CD4-positive, alpha-beta T cell (primary cell): ENCODE measurements at regions not wholly inside any gene's neighbourhood (a gene's known extent, or its start where the extent isn't known, plus 50 kb on each side); places are given as distances from the start of the nearest gene placed in this dataset.

ENCODE experiments used
- ATAC-seq: fragments of 200-7000 bp; cut with Tn5 transposase; one replicate; pipeline ENCODE4 v1.10.0; 2022; ENCODE audit warnings: mild to moderate bottlenecking; ENCODE audit not compliant: poor library complexity
- CTCF ChIA-PET: fragments of 350-600 bp; sonication (Branson Sonifier 250); formaldehyde crosslinking; loops from one replicate; lab custom pipeline; 2021; ENCODE audit warnings: antibody characterized with exemption, inconsistent platforms; lab: Charles Lee
- POLR2A ChIA-PET: fragments of 350-600 bp; sonication (Branson Sonifier 250); formaldehyde crosslinking; loops from one replicate; lab custom pipeline; 2021; ENCODE audit warnings: antibody characterized with exemption, inconsistent platforms; lab: Charles Lee
- DNase-seq, 14 experiments: peaks; one replicate each; pipeline ENCODE4 v3.0.0-alpha.2; 2013 to 2020; ENCODE audit warnings: mixed read lengths in 2 of 14
- H3K27ac ChIP-seq, 2 donors: one replicate each; pipeline versions ENCODE4 v1.5.1 to v1.7.0; 2013; ENCODE audit warnings: low read length in 2 of 2, low read depth in 1 of 2, mild to moderate bottlenecking in 1 of 2
- H3K27me3 ChIP-seq, 2 experiments: 1 replicate in 1 of 2; 2 replicates in 1 of 2; pipeline versions ENCODE4 v1.6.1 to v1.7.0; 2013; ENCODE audit warnings: low read length in 2 of 2, control low read depth in 1 of 2, mild to moderate bottlenecking in 1 of 2, moderate library complexity in 1 of 2; ENCODE audit not compliant: insufficient read depth in 2 of 2, control insufficient read depth in 1 of 2
- H3K36me3 ChIP-seq: one replicate; pipeline ENCODE4 v1.6.1; 2013; ENCODE audit warnings: low read length, control low read depth; ENCODE audit not compliant: insufficient read depth
- H3K4me1 ChIP-seq: one replicate; pipeline ENCODE4 v1.6.1; 2013; ENCODE audit warnings: low read length, control low read depth; ENCODE audit not compliant: insufficient read depth
- H3K4me3 ChIP-seq: one replicate; pipeline ENCODE4 v1.5.1; 2013; ENCODE audit warnings: mild to moderate bottlenecking, low read length, moderate library complexity
- H3K9me3 ChIP-seq, 2 experiments: 1 replicate in 1 of 2; 2 replicates in 1 of 2; pipeline versions ENCODE4 v1.6.1 to v1.7.0; 2013; ENCODE audit warnings: low read length in 2 of 2, mild to moderate bottlenecking in 2 of 2, control low read depth in 1 of 2, moderate library complexity in 1 of 2; ENCODE audit not compliant: control insufficient read depth in 1 of 2, insufficient read depth in 1 of 2
- H3K27ac Mint-ChIP-seq: one replicate; pipeline ENCODE4 v1.8.0; 2020; ENCODE audit warnings: mixed read lengths
- H3K27me3 Mint-ChIP-seq: one replicate; pipeline ENCODE4 v1.8.0; 2021; ENCODE audit warnings: mixed read lengths
- H3K36me3 Mint-ChIP-seq: one replicate; pipeline ENCODE4 v1.8.0; 2021; ENCODE audit warnings: low read depth, mixed read lengths
- H3K4me1 Mint-ChIP-seq: one replicate; pipeline ENCODE4 v1.8.0; 2021; ENCODE audit warnings: low read depth, mixed read lengths
- H3K4me3 Mint-ChIP-seq: one replicate; pipeline ENCODE4 v1.8.0; 2020; ENCODE audit warnings: mild to moderate bottlenecking, mixed read lengths
- H3K9me3 Mint-ChIP-seq: one replicate; pipeline ENCODE4 v1.8.0; 2020; ENCODE audit warnings: mixed read lengths
- CTCF ChIP-seq: fragments of 200-600 bp; IDR thresholded peaks from one replicate; pipeline ENCODE4 v1.8.0; 2022; ENCODE audit warnings: antibody characterized with exemption, mild to moderate bottlenecking
- intact Hi-C, 2 experiments: fragments of 100-400 bp; cut with DNase I in 1 of 2; cut with micrococcal nuclease in 1 of 2; formaldehyde crosslinking; loops; one replicate each; pipeline versions ENCODE4 v1.15.1 to v1.9.0; 2023 to 2025; cut with DNase I, micrococcal nuclease

GRCh38 chr9:87270221-87270847 lies 227.3 kb upstream of the DAPK1 start:
- H3K36me3 Mint-ChIP-seq = no peaks in the 10 kb centered on the region
- H3K9me3 Mint-ChIP-seq = no peaks in the 10 kb centered on the region
- ATAC-seq (no peak), DNase-seq (no peak)
- peaks cover 10% of the 10 kb centered on the region for H3K4me1 Mint-ChIP-seq
- H3K9me3 ChIP-seq = peaks cover 0 to 4% of the 10 kb centered on the region in 2 experiments
- no peak overlapping the region for H3K4me3 ChIP-seq
- no peak for TF ChIP-seq CTCF
- H3K4me1 ChIP-seq = peaks cover 4% of the 10 kb centered on the region
- H3K27ac ChIP-seq = no peak overlapping the region
- ChIA-PET CTCF (no interaction called here), POLR2A (no interaction called here)
- H3K4me3 Mint-ChIP-seq = no peak overlapping the region
- intact Hi-C loops = no loop called here
- no peaks in the 10 kb centered on the region for H3K36me3 ChIP-seq
- H3K27me3 Mint-ChIP-seq = no peaks in the 10 kb centered on the region
- no peak overlapping the region for H3K27ac Mint-ChIP-seq
- peaks cover 0 to 2% of the 10 kb centered on the region in 2 experiments for H3K27me3 ChIP-seq

GRCh38 chr9:87270848-87271234 lies 226.8 kb upstream of the DAPK1 start:
- Histone ChIP-seq H3K4me3 (no peak overlapping the region), H3K36me3 (no peaks in the 10 kb centered on the region), H3K27ac (no peak overlapping the region), H3K4me1 (peaks cover 6% of the 10 kb centered on the region), H3K9me3 (peaks cover 0 to 4% of the 10 kb centered on the region in 2 experiments), H3K27me3 (peaks cover 0 to 2% of the 10 kb centered on the region in 2 experiments)
- Mint-ChIP-seq H3K27me3 (no peaks in the 10 kb centered on the region), H3K36me3 (no peaks in the 10 kb centered on the region), H3K9me3 (no peaks in the 10 kb centered on the region), H3K27ac (no peak overlapping the region), H3K4me1 (peaks cover 15% of the 10 kb centered on the region), H3K4me3 (no peak overlapping the region)
- ChIA-PET POLR2A (no interaction called here), CTCF (no interaction called here)
- ATAC-seq = no peak
- no peak for DNase-seq
- TF ChIP-seq CTCF = no peak
- intact Hi-C loops = no loop called here

- no peak overlapping the region for H3K4me3 Mint-ChIP-seq
- DNase-seq = peak in 1 of 14 experiments; percentile 47
Measured at GRCh38 chr9:87271696-87272477, 225.8 kb upstream of the DAPK1 start.

More at GRCh38 chr9:87271696-87272477, 225.8 kb upstream of the DAPK1 start:
- Histone ChIP-seq H3K27ac (no peak overlapping the region), H3K4me3 (no peak overlapping the region), H3K4me1 (peaks cover 11% of the 10 kb centered on the region), H3K27me3 (peaks cover 0 to 2% of the 10 kb centered on the region in 2 experiments), H3K9me3 (peaks cover 0 to 4% of the 10 kb centered on the region in 2 experiments), H3K36me3 (no peaks in the 10 kb centered on the region)
- Mint-ChIP-seq H3K36me3 (no peaks in the 10 kb centered on the region), H3K27ac (no peak overlapping the region), H3K9me3 (no peaks in the 10 kb centered on the region), H3K4me1 (peaks cover 25% of the 10 kb centered on the region), H3K27me3 (no peaks in the 10 kb centered on the region)
- ChIA-PET CTCF (no interaction called here), POLR2A (no interaction called here)
- no peak for TF ChIP-seq CTCF
- no peak for ATAC-seq
- intact Hi-C loops = no loop called here
